RPMI7951 (cell line): ENCODE measurements at regions not wholly inside any gene's neighbourhood (a gene's known extent, or its start where the extent isn't known, plus 50 kb on each side); places are given as distances from the start of the nearest gene placed in this dataset.
"Not testable (repeated sequence)": the region's sequence is repeated elsewhere in the genome, so short reads cannot be mapped to it uniquely, and the experiment has no call there.

Experiments
- DNase-seq: peaks from one replicate; pipeline ENCODE4 v3.0.0-alpha.2; 2012; ENCODE audit warnings: low read depth

DNA sequence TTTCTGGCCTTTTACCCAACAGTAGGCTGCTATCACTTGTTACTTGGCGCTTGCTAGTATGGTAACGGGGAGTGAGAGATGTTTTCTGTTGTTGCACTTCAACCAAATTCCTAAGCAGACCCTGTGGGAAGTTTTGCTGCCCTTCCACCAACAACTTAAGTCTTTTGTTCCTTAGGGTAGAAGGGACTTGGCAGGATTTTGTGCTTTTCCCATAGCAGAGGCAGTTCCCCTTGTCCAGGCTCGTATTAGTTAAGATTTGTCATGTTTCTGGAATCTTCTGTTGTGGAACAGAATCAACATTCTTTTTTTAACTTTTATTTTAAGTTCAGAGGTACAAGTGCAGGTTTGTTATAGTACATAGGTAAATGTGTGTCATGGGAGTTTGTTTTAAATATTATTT lies 73.2 kb upstream of the SGIP1 start:
- no peak for DNase-seq

DNA sequence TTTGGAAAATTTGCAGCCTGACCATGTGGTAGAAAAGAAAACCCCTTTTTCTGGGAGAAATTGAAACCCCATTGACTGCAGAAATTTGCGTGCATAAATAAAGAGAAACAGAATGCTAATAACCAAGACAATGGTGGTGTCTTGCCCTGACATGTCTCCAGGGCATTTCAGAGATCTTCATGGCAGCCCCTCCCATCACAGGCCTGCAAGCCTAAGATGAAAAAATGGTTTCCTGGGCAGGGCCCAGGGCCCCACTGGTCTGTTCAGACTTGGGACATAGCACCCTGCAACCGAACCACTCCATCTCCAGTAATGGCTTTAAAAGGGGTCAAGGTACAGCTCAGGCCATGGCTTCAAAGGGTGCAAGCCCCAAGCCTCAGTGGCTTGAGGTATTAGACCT lies 71.6 kb upstream of the SGIP1 start:
- DNase-seq = no peak

DNA sequence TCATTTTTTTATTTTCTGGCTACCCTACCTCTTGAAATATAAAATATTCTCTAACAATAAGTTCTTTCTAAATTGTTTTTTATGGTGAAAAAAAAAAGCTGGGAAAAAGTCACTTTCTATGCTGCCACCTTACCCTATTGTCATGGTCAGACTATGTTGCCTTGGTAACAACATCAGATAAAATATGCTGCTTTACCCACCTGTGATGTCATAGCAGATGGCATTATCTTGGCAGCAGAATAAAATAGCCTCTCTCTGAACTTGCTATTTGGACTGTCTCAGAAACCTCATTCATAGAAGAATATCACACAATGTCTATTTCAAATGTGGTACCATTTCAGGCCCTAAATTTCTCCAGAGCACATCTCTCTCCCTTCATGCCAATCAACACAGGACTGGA lies 69.6 kb upstream of the SGIP1 start:
- peak; percentile 30 for DNase-seq

DNA sequence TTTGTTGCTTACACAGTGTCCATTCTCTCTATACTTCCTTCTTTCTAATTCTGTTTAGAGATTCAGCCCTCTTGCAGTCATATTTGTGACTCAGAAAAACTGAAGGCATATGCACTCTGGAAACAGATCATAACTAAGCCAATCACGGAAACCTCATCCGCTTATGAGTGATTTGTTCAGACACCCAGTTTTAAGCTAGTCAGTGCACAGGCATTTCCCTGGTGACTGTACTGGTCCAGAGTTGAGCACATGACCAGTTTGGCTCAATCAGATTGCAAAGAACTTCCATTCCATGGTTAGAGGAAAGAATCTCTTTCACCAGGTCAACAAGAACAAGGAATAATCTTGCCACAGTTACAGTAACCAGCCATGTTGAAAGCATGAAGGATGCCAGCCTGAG lies 69.2 kb upstream of the SGIP1 start:
- DNase-seq = peak; percentile 83

DNA sequence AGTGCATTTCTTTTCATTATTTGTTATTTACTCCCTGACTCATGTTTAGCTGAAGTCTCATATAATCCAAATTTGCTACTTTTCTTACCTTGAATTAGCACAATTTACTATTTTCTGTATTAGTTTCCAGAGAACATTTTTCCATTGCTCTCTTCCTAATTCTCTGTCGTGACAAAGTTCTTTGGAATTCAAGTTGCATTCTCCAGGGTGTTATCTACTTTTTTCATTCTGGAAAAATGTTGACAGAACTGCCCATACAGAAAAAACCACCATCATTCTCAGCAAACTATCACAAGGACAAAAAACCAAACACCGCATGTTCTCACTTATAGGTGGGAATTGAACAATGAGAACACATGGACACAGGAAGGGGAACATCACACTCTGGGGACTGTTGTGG lies 67.3 kb upstream of the SGIP1 start:
- peak; percentile 44 for DNase-seq

DNA sequence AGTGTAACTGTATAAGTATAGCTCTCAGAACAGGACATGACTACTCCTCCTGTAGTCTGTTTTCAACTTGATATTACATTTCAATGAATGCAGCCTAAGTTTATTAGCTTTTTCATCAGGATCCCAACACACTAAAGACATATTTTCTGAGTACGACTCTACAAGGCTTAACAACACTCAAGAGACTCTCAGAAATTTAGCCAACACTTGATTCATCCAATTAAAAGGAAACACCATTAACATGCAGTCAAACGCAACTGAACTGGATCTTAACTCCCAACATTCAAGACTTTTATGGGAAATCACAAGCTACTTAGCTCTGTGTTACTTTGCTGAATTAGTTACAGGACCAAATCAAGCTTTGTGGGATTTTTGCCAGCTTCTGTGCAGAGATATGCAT lies 65.2 kb upstream of the SGIP1 start:
- DNase-seq = no peak

DNA sequence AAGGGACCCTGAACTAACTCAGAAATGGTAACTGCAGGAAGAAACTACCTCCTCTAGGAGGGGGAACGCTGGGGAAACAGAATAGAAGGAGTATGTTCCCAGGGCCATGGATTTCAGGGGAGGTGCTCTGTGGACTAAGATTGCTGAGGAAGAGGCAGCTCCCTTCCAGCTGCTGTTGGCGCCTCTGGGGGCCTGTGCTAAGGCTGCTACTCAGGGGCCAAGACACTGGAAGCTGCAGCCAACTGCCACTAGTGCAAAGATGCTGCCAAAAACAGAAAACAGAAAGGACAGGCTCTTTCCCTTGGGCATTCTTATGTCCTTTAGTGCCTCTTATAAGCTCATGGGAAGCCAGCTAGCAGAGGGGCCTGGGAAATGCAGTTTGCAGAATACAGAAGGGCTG lies 58.0 kb upstream of the SGIP1 start:
- DNase-seq = no peak

DNA sequence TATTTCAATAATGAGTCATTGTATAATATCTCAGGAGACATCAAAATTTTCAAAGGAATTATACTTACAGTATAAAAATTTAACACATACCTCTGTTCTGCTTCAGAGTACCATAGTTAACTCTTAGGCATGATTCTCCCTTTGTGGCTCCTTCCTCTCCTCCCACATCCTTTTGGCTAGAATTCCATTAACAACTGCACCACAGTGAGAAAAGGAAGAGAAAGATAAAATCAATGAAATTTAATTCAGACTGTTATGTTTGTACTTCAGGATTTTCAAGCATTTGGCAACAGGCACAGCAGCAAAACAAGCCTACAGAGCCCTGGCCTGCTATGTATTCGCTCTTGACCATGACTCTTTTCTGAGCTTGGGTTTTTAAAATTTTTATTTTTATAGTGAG lies 57.2 kb upstream of the SGIP1 start:
- peak; percentile 40 for DNase-seq

DNA sequence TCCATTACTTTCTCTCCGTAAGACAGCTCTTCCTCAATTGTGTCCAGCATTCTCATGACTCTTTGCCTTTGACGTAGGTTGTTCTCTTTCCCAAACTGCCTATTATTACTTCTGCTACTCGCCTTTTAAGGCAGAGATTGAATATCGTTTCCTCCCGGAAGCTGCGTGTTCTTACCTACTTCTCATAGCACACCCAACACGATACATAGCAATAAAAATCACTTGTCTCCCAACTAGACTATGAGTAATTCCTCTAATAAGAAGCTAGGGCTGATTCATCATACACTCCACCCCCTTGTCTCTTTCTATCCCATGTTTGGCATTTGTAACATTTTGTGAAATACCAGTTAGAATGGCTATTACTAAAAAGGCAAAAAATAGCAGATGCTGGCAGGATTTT lies 55.8 kb upstream of the SGIP1 start:
- peak; percentile 71 for DNase-seq

DNA sequence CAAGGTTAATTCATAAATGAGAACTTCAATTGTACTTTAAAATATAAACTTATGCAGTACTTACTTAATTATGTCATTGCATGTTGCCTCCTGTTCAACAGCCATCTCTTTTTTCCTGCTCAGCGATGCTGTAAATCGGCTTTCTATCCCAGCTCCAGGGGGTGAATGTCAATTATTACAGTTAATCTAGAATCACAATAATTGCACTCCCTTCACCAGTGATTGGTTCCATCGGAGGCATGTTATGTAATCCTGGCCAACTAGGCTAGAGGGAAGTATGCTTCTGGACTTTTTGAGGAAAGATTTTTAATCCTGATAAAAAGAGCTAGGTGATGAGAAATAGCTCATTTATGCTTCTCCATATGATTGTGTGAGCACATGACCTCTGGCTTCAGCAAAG lies 53.8 kb upstream of the SGIP1 start:
- no peak for DNase-seq

DNA sequence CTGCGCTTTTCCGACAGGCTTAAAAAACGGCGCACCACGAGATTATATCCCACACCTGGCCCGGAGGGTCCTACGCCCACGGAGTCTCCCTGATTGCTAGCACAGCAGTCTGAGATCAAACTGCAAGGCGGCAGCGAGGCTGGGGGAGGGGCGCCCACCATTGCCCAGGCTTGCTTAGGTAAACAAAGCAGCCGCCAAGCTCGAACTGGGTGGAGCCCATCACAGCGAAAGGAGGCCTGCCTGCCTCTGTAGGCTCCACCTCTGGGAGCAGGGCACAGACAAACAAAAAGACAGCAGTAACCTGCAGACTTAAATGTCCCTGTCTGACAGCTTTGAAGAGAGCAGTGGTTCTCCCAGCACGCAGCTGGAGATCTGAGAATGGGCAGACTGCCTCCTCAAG lies 52.7 kb upstream of the SGIP1 start:
- DNase-seq = not testable (repeated sequence)
